ENCODE measurements at regions not wholly inside any gene's neighbourhood (a gene's known extent, or its start where the extent isn't known, plus 50 kb on each side); places are given as distances from the start of the nearest gene placed in this dataset.
"Not testable (repeated sequence)": the region's sequence is repeated elsewhere in the genome, so short reads cannot be mapped to it uniquely, and the experiment has no call there.

DNA sequence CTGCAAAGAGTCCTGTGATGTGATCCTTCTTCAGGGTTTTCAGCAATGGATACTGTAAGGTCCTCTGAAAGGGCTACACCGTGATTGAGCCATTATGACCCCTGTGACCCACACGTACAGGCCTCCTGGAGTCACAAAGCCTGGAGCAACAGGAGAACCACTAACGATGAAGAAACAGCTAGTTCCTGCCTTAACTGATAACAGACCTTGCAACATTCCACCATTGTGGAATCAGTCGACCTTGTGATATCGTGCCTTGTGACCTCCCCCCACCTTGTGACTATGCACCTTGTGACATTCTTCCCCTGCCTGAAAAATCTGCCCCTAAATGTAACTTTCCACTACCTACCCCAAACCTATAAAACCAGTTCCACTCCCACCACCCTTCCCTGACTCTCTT is 1235.4 kb downstream of the OTOL1 start:
- not testable (repeated sequence) for DNase-seq (ENCODE audit: low spot score)

DNA sequence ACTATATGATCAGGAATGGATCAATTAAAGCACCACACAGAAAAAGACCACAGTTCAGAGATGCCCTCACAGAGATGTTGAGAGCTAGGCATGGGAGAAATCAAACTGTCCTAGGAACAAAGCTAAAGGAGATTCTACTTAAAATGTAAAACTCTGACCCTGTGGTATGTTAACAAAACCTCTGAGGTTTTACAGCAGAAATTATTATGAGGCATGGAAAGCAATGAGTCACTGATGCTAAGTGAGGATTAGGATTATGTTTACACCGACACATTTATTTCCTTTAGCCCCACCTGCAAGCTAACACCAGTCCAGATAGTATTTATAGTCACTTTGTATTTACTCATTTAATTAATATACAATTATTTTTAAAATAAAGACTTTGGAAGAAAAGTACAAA is 1242.2 kb downstream of the OTOL1 start:
- peak; percentile 14 for DNase-seq (ENCODE audit: low spot score)

DNA sequence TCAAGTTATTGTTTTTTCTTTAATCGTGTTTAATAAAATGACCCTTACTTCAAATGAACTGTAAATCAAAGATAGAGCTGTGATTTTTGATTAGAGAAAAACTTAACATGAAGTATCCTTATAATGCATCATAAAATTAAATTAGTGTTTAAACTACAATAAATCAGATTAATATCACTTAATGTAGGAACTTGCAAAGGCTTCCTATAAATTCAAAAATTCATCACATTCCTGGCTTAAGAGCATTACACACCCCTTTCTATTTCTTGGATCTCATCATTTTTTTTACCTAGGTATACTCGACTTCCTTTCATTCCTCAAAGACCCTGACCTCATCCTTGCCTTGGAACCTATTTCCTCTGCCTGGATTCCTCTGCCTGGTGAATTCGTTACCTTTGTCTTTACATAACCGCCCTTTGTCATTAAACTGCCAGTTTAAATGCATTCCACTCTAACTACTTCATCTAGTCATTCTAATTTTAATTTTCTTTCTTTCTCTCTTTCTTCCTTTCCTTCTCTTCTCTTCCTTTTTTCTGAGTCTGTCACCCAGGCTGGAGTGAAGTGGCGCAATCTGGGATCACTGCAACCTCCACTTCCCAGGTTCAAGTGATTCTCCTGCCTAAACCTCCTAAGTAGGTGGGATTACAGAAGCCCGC is 1244.5 kb downstream of the OTOL1 start:
- DNase-seq (ENCODE audit: low spot score), result no peak

DNA sequence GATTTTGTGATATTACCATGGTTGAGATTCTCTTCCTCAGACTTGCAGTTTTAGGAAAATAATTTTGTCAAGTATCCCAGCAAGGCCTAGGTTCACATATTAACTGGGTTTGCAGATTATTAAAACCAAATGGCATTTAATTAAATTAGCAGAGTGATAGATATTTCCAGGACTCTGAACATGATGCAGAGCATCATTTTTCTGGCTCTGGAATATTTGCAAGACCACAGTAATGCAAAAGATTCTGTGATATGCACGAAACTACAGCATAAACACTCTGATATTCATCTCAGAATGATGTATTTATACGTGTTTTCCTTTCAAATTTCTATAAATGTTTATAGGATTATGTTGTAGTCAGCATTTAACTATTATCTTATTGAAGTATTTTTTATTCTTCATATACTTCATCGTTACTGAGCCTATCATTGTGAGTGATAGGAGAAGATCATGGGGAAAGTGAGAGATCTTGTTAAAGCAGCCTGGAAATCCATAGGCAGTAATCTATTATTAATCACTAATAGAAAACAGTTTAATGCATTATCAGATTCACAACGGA is 1245.6 kb downstream of the OTOL1 start:
- DNase-seq (ENCODE audit: low spot score), result no peak

DNA sequence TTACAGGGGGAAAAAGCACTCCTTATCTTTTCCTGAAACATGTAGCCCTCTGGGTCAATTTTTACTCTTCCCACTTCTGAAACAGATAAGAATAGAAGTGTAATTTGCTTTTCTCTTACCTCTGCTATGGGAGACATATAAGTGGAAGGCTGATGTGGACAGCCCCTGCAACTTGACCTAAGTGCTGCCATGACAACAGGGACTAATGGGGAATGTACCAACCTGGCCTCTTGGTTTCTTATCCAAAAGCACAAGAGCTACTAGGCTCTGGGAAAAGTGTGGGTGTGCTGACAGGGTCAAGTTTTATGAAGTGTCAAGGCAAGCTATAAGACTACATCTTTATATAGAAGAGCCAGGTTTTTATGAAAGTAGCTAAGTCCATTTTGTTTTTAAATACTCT is 1246.5 kb downstream of the OTOL1 start:
- DNase-seq (ENCODE audit: low spot score), result no peak

- no peak for DNase-seq (ENCODE audit: low spot score)
Measured at GRCh38 chr3:162760789-162761188, 1264.2 kb downstream of the OTOL1 start.

DNA sequence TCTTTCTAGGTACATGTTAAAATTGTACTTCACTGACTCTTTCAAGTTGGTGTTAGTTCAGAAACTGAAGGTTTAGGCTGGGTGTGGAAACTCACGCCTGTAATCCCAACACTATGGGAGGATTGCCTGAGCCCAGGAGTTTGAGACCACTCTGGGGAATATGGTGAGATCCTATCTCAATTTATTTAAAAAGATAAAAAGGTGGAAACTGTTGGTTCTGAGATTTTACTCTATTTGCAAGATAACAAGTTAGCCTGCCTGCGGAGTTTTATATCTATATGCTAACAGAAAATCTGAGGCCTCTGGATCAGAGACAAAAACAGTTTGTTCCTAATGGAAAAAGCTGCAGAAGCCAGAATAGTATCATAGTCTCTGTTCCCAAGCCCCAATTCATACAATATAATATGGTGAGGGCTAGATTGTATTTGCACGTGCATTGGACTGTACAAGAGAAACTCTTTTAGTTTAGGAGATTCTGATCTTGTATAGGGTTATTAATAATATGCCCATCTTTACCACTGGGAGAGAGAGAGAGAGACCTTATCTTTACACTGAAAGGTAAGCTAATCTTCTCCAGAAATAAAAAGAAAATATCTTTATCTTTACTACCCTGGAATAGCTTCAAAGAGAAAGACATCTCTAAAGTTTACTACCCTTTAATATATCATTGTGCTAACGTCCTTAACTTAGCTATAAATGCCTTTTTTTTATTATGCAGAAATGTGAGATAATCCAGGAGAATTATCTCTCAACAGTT is 1267.6 kb downstream of the OTOL1 start:
- no peak for DNase-seq (ENCODE audit: low spot score)

DNA sequence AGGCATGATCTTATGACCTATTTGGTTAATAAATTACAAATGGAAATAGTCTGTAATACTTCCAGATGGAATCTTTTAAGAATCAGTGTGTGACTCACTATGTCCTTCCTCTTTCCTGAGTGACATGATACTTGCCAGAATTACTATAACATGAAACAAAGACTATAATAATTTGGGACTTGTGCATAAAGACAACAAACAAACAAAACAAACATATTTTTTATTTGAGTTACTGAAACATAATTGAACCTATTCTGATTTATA is 1268.1 kb downstream of the OTOL1 start:
- no peak for DNase-seq (ENCODE audit: low spot score)

DNA sequence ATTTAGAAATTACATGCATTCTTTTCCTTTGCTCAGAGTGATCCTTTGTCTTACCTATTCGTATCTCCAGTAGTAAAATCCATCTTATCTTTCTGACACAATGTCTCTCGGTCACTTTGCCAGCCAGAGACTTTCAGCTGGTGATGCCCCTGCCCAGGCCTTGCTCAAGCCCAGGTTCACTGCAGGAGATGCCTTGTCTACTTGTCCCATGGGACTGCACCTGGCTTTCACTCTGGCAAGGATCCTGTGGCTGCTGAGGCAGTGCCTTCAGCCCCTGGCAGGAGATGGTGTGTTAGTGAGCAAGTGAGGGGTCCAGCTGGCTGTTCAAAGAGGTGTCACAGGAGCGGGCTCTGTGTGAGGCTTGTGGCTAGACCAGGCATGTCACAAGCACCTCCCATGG is 1268.9 kb downstream of the OTOL1 start:
- no peak for DNase-seq (ENCODE audit: low spot score)

DNA sequence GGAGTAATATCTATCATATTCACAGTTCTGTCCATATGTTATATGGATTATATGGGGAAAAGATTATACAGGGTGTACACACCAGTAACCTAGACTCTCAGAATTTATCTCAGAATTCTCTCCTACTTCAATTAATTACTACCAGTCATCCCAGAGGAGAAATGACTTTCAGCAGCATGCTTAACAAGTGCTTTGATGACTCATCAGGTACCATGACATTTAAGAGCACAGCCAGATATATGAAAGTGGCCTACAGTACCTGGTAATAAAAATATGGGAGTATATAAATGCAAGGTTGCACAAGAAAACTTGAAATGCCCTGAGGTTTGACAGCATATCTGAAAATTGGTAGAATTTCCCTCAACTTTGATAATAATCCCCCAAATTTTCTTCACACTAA is 1273.0 kb downstream of the OTOL1 start:
- DNase-seq (ENCODE audit: low spot score), result peak; percentile 67

GRCh38 chr3:162770551-162770950 is 1273.9 kb downstream of the OTOL1 start:
- no peak for DNase-seq (ENCODE audit: low spot score)

- no peak for DNase-seq (ENCODE audit: low spot score)
Measured at GRCh38 chr3:162774613-162775100, 1278.0 kb downstream of the OTOL1 start.

GRCh38 chr3:162776148-162776547 is 1279.5 kb downstream of the OTOL1 start:
- DNase-seq (ENCODE audit: low spot score), result no peak

DNA sequence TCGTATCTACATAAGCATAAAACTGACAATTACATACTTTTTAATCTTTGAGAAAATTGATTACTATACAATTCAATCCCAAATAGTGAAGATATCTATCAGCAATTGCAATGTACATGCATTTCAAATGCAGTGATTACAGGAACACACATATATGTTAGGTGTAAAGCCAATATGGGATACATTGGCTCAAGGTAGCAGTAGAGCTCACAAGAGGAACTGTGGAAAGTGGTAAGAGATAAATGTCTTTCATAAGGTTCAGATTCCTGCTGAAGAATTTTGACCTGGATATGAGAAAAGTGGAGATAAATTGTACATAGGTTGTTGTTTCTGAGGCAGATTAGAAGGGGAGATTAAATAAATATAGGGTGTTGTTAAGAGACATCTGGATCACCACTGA is 1280.5 kb downstream of the OTOL1 start:
- no peak for DNase-seq (ENCODE audit: low spot score)

- DNase-seq (ENCODE audit: low spot score), result no peak
Measured at GRCh38 chr3:162780313-162780712, 1283.7 kb downstream of the OTOL1 start.

DNA sequence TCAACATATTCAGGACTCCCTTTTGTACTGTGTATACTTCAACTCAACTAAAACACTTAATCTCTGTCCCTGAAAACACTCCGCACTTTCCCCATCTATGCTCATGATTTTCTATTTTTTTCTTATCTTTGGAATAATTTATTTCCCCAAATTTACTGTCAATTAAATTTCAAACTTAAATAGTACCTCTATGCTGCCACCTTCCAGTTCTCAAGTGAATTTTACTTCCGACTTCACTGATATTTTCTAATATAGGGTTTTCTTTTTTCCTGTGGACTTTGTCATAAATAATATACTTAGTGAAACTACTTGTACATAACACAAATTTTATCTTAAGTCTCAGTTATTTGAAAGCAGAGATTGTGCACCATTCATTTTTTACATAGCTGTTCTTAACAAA is 1303.3 kb downstream of the OTOL1 start:
- no peak for DNase-seq (ENCODE audit: low spot score)

- no peak for DNase-seq (ENCODE audit: low spot score)
Measured at GRCh38 chr3:162802228-162802965, 1305.8 kb downstream of the OTOL1 start.

DNA sequence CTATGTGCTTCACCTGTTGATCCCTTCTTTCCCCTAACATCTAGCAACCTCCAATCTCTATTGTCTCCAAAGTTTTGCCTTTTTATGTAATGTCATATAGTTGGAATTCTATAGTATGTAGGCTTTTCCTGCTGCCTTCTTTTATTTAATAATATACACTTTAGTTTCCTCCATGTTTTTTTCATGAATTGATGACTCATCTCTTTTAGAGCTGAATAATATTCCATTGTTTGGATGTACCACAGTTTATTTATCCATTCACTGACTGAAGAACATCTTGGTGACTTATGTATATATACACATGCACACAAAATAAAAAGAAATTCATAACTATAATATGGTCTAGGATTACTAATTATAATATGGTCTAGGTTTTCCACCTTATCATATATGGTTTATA is 1314.2 kb downstream of the OTOL1 start:
- no peak for DNase-seq (ENCODE audit: low spot score)

DNA sequence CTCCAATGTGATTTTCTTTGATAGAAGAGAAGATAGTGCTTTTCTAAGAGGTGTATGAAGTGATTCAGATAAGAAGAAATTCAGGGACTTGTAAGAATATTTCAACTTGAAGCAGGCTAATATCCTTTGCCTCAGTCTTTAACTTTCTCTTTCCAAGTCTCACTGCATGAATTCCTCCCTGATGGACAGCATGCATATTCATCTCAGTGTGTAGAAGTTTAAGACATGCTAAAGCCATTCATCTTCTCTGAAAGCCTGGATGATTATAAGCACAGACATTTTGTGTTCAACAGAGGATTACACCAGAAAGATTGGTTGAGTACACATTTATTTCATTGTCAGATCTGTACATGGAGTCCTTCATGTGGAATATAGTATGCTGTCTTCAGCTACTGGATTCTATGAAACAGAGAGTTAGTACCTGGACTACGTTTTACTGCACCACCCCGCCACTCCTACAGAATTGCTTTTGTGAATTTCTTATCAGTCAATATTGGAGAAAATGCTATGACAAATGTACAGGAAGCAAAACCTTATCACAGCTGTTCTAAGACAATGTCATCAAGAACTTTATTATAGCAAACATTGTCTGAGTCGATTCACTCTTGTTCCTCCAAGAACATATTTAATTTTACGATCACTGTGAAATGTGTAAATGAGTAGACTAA is 1346.1 kb downstream of the OTOL1 start:
- DNase-seq (ENCODE audit: low spot score), result no peak

DNA sequence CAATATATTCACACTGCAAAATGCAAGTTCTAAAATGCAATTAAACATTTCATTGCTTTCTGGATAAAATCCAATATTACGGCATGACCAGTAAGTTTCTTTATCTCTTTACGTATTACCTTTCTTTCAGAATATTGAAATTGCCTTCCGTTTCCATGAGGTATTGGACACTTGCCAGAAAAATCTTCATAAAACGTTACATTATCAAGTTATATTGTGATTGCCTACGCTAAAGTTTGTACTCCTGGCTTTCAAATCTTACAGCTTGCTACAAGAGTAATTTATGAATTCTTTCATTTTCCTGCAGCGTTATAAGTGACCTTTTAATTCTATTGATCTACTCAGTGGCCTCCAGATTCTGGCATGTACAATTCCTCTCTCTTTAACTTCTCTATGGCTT is 1349.3 kb downstream of the OTOL1 start:
- DNase-seq (ENCODE audit: low spot score), result no peak

DNA sequence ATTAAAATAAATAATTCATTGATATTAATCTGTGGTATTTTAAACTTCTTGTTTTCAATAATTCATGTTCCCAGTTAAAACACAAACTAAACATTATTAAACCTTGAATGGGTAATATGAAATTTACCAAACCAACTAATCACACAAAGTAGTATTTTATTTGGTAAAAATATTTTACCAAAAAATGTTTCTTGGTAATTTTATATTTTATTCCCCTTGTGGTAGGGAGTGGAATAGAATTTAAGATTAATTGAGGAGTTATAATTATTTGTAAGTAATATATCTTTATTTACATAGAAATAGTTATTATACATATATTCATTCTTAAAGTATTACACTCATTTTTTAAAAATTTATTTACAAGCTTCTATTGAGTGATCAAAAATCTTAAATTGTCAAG is 1350.9 kb downstream of the OTOL1 start:
- DNase-seq (ENCODE audit: low spot score), result no peak

DNA sequence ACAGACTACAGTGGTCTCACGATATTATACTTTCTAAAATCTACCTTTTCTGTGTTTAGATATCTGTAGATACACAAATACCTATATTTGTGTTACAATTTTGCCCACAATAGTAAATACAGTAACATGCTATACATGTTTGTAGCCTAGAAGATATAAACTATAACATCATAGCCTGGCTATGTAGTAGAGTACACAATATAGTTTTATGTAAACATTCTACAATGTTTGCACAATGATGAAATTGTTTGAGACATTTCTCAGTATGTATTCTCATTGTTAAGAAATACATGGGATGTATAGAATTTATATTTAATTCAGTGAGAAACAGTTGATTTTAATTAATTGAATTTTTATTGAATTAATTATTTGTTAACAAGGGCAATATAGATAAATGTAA is 1367.0 kb downstream of the OTOL1 start:
- no peak for DNase-seq (ENCODE audit: low spot score)
